ENCODE measurements at regions not wholly inside any gene's neighbourhood (a gene's known extent, or its start where the extent isn't known, plus 50 kb on each side); places are given as distances from the start of the nearest gene placed in this dataset.

- TF ChIP-seq CTCF (conservative IDR thresholded peaks at IDR 0.05; ENCODE audit: low read length) (peak; percentile 92), EZH2phosphoT487 (IDR thresholded peaks at IDR 0.05; ENCODE audit: borderline replicate concordance) (no peak)
- no peak overlapping the region for H3K9ac ChIP-seq (ENCODE audit: low read depth, low read length, poor library complexity, severe bottlenecking)
These were observed 148.3 kb upstream of the RPS6KA2 start for GRCh38 chr6:166775180-166775922.

GRCh38 chr6:166774770-166775169 is 147.7 kb upstream of the RPS6KA2 start:
- H3K9me3 ChIP-seq (ENCODE audit: insufficient read depth, low read depth, low read length): no peaks in the 10 kb centered on the region
- no peak overlapping the region for H3K4me2 ChIP-seq (ENCODE audit: low read depth, low read length, poor library complexity, severe bottlenecking)
- H3K27me3 ChIP-seq (ENCODE audit: insufficient read depth, low read length, poor library complexity, severe bottlenecking): no peaks in the 10 kb centered on the region
- H3K4me1 ChIP-seq (ENCODE audit: insufficient read depth, low read length, poor library complexity, severe bottlenecking): peaks cover 5% of the 10 kb centered on the region
- H3K4me3 ChIP-seq (ENCODE audit: low read length, poor library complexity, severe bottlenecking): no peak overlapping the region
- no peak for TF ChIP-seq EZH2phosphoT487 (IDR thresholded peaks at IDR 0.05; ENCODE audit: borderline replicate concordance)
- no peak for TF ChIP-seq CTCF (conservative IDR thresholded peaks at IDR 0.05; ENCODE audit: low read length)
- H3K9ac ChIP-seq (ENCODE audit: low read depth, low read length, poor library complexity, severe bottlenecking): no peak overlapping the region
- H2AFZ ChIP-seq (ENCODE audit: low read length): no peak overlapping the region
- H3K9me2 ChIP-seq (replicated peaks; ENCODE audit: low read depth, low read length): no peaks in the 10 kb centered on the region
- H4K20me1 ChIP-seq (ENCODE audit: insufficient read depth, low read length, poor library complexity, severe bottlenecking): no peaks in the 10 kb centered on the region
- no peaks in the 10 kb centered on the region for H3K79me2 ChIP-seq (ENCODE audit: insufficient read depth, low read length)
- no peaks in the 10 kb centered on the region for H3K36me3 ChIP-seq (ENCODE audit: insufficient read depth, low read length)
- no peaks in the 10 kb centered on the region for H3F3A ChIP-seq (ENCODE audit: low read depth)

More at GRCh38 chr6:166775180-166775922, 148.3 kb upstream of the RPS6KA2 start:
- H3F3A ChIP-seq (ENCODE audit: low read depth): no peaks in the 10 kb centered on the region
- H3K36me3 ChIP-seq (ENCODE audit: insufficient read depth, low read length): no peaks in the 10 kb centered on the region
- no peaks in the 10 kb centered on the region for H3K27me3 ChIP-seq (ENCODE audit: insufficient read depth, low read length, poor library complexity, severe bottlenecking)
- no peaks in the 10 kb centered on the region for H3K79me2 ChIP-seq (ENCODE audit: insufficient read depth, low read length)
- H3K9me2 ChIP-seq (replicated peaks; ENCODE audit: low read depth, low read length): no peaks in the 10 kb centered on the region
- peaks cover 5% of the 10 kb centered on the region for H3K4me1 ChIP-seq (ENCODE audit: insufficient read depth, low read length, poor library complexity, severe bottlenecking)
- no peaks in the 10 kb centered on the region for H3K9me3 ChIP-seq (ENCODE audit: insufficient read depth, low read depth, low read length)
- H2AFZ ChIP-seq (ENCODE audit: low read length): 0 out of 2 replicates have a peak overlapping the region, but pooled peaks have one; percentile 19
- no peaks in the 10 kb centered on the region for H4K20me1 ChIP-seq (ENCODE audit: insufficient read depth, low read length, poor library complexity, severe bottlenecking)
- no peak overlapping the region for H3K4me3 ChIP-seq (ENCODE audit: low read length, poor library complexity, severe bottlenecking)
- H3K4me2 ChIP-seq (ENCODE audit: low read depth, low read length, poor library complexity, severe bottlenecking): no peak overlapping the region

- TF ChIP-seq CTCF (conservative IDR thresholded peaks at IDR 0.05; ENCODE audit: low read length) (no peak), EZH2phosphoT487 (IDR thresholded peaks at IDR 0.05; ENCODE audit: borderline replicate concordance) (no peak)
- Histone ChIP-seq H3K9me3 (ENCODE audit: insufficient read depth, low read depth, low read length) (no peaks in the 10 kb centered on the region), H3F3A (ENCODE audit: low read depth) (no peaks in the 10 kb centered on the region), H3K36me3 (ENCODE audit: insufficient read depth, low read length) (no peaks in the 10 kb centered on the region), H3K4me3 (ENCODE audit: low read length, poor library complexity, severe bottlenecking) (no peak overlapping the region), H3K79me2 (ENCODE audit: insufficient read depth, low read length) (no peaks in the 10 kb centered on the region), H3K27me3 (ENCODE audit: insufficient read depth, low read length, poor library complexity, severe bottlenecking) (no peaks in the 10 kb centered on the region), H3K9ac (ENCODE audit: low read depth, low read length, poor library complexity, severe bottlenecking) (no peak overlapping the region), H3K9me2 (replicated peaks; ENCODE audit: low read depth, low read length) (no peaks in the 10 kb centered on the region), H3K4me1 (ENCODE audit: insufficient read depth, low read length, poor library complexity, severe bottlenecking) (peaks cover 5% of the 10 kb centered on the region), H4K20me1 (ENCODE audit: insufficient read depth, low read length, poor library complexity, severe bottlenecking) (no peaks in the 10 kb centered on the region), H2AFZ (ENCODE audit: low read length) (no peak overlapping the region), H3K4me2 (ENCODE audit: low read depth, low read length, poor library complexity, severe bottlenecking) (no peak overlapping the region)
These were observed 147.2 kb upstream of the RPS6KA2 start for GRCh38 chr6:166774292-166774691.

Data from Loucy (cell line).